Left forelimb (tissue), 1 donor: ENCODE measurements at regions not wholly inside any gene's neighbourhood (a gene's known extent, or its start where the extent isn't known, plus 50 kb on each side); places are given as distances from the start of the nearest gene placed in this dataset.

Experiments used
- DNase-seq: peaks from one replicate; pipeline ENCODE4 v3.0.0-alpha.2; 2018; ENCODE audit warnings: low spot score

GRCh38 chr1:17932164-17932563 is 175.4 kb upstream of the IGSF21 start:
- no peak for DNase-seq

- DNase-seq = no peak
These were observed 174.1 kb upstream of the IGSF21 start for GRCh38 chr1:17933501-17933900.

- no peak for DNase-seq
These were observed 173.6 kb upstream of the IGSF21 start for GRCh38 chr1:17933971-17934370.

GRCh38 chr1:17935230-17935629 is 172.4 kb upstream of the IGSF21 start:
- no peak for DNase-seq

GRCh38 chr1:17941431-17942189 is 166.0 kb upstream of the IGSF21 start:
- no peak for DNase-seq

GRCh38 chr1:17943506-17943905 is 164.1 kb upstream of the IGSF21 start:
- no peak for DNase-seq

- no peak for DNase-seq
These were observed 163.0 kb upstream of the IGSF21 start for GRCh38 chr1:17944646-17945045.

GRCh38 chr1:17946434-17946833 is 161.2 kb upstream of the IGSF21 start:
- DNase-seq = no peak

- no peak for DNase-seq
These were observed 159.0 kb upstream of the IGSF21 start for GRCh38 chr1:17948594-17948993.

GRCh38 chr1:17949511-17949910 is 158.1 kb upstream of the IGSF21 start:
- DNase-seq = no peak

- no peak for DNase-seq
These were observed 156.9 kb upstream of the IGSF21 start for GRCh38 chr1:17950728-17951127.

- no peak for DNase-seq
These were observed 155.1 kb upstream of the IGSF21 start for GRCh38 chr1:17952506-17952905.

- no peak for DNase-seq
These were observed 153.7 kb upstream of the IGSF21 start for GRCh38 chr1:17953921-17954320.

- no peak for DNase-seq
These were observed 152.0 kb upstream of the IGSF21 start for GRCh38 chr1:17955302-17956285.

GRCh38 chr1:17957588-17958267 is 149.9 kb upstream of the IGSF21 start:
- DNase-seq = no peak

GRCh38 chr1:17958704-17959103 is 148.9 kb upstream of the IGSF21 start:
- DNase-seq = no peak

- DNase-seq = no peak
These were observed 144.1 kb upstream of the IGSF21 start for GRCh38 chr1:17963513-17963912.

- DNase-seq = no peak
These were observed 142.0 kb upstream of the IGSF21 start for GRCh38 chr1:17965515-17966100.

GRCh38 chr1:17966341-17966740 is 141.3 kb upstream of the IGSF21 start:
- DNase-seq = no peak

- no peak for DNase-seq
These were observed 139.9 kb upstream of the IGSF21 start for GRCh38 chr1:17967623-17968255.

- no peak for DNase-seq
These were observed 136.8 kb upstream of the IGSF21 start for GRCh38 chr1:17970757-17971156.

- DNase-seq = no peak
These were observed 133.9 kb upstream of the IGSF21 start for GRCh38 chr1:17973694-17974093.
